Activated CD8-positive, alpha-beta T cell treated with anti-CD3 and anti-CD28 coated beads for 36 hours (primary cell): ENCODE measurements at regions not wholly inside any gene's neighbourhood (a gene's known extent, or its start where the extent isn't known, plus 50 kb on each side); places are given as distances from the start of the nearest gene placed in this dataset.

ENCODE experiments used
- ATAC-seq: fragments of 200-7000 bp; cut with Tn5 transposase; one replicate; pipeline ENCODE4 v1.10.0; 2021; ENCODE audit warnings: mild to moderate bottlenecking, moderate library complexity
- CTCF ChIA-PET: fragments of 350-600 bp; sonication (Branson Sonifier 250); formaldehyde crosslinking; loops from one replicate; lab custom pipeline; 2021; ENCODE audit warnings: antibody characterized with exemption; lab: Charles Lee
- POLR2A ChIA-PET: fragments of 350-600 bp; sonication (Branson Sonifier 250); formaldehyde crosslinking; loops from one replicate; lab custom pipeline; 2021; ENCODE audit warnings: antibody characterized with exemption; lab: Charles Lee
- DNase-seq: peaks from one replicate; pipeline ENCODE4 v3.0.0-alpha.2; 2020
- H3K27ac Mint-ChIP-seq: one replicate; pipeline ENCODE4 v1.8.0; 2021; ENCODE audit warnings: mild to moderate bottlenecking, mixed read lengths
- H3K27me3 Mint-ChIP-seq: one replicate; pipeline ENCODE4 v1.8.0; 2021; ENCODE audit warnings: mixed read lengths
- H3K36me3 Mint-ChIP-seq: one replicate; pipeline ENCODE4 v1.8.0; 2021; ENCODE audit warnings: low read depth, mixed read lengths
- H3K4me1 Mint-ChIP-seq: one replicate; pipeline ENCODE4 v1.8.0; 2021; ENCODE audit warnings: low read depth, mixed read lengths
- H3K4me3 Mint-ChIP-seq: one replicate; pipeline ENCODE4 v1.8.0; 2021; ENCODE audit warnings: mild to moderate bottlenecking, moderate library complexity, mixed read lengths
- H3K9me3 Mint-ChIP-seq: one replicate; pipeline ENCODE4 v1.8.0; 2021; ENCODE audit warnings: mixed read lengths
- intact Hi-C: fragments of 100-400 bp; cut with micrococcal nuclease; formaldehyde crosslinking; loops from one replicate; pipeline ENCODE4 v1.10.0; 2022
- TF ChIP-seq, protein P1 (sequence below): fragments of 200-600 bp; IDR thresholded peaks from one replicate; pipeline ENCODE4 v1.8.0; 2022; ENCODE audit warnings: antibody characterized with exemption, mild to moderate bottlenecking

- DNase-seq (no peak), ATAC-seq (no peak)
- H3K9me3 Mint-ChIP-seq, result no peaks in the 10 kb centered on the region
- intact Hi-C loops, result no loop called here
- H3K27me3 Mint-ChIP-seq, result no peaks in the 10 kb centered on the region
- H3K4me3 Mint-ChIP-seq, result no peak overlapping the region
- peaks cover 13% of the 10 kb centered on the region for H3K4me1 Mint-ChIP-seq
- H3K27ac Mint-ChIP-seq, result no peak overlapping the region
- H3K36me3 Mint-ChIP-seq, result no peaks in the 10 kb centered on the region
- TF ChIP-seq, protein P1, sequence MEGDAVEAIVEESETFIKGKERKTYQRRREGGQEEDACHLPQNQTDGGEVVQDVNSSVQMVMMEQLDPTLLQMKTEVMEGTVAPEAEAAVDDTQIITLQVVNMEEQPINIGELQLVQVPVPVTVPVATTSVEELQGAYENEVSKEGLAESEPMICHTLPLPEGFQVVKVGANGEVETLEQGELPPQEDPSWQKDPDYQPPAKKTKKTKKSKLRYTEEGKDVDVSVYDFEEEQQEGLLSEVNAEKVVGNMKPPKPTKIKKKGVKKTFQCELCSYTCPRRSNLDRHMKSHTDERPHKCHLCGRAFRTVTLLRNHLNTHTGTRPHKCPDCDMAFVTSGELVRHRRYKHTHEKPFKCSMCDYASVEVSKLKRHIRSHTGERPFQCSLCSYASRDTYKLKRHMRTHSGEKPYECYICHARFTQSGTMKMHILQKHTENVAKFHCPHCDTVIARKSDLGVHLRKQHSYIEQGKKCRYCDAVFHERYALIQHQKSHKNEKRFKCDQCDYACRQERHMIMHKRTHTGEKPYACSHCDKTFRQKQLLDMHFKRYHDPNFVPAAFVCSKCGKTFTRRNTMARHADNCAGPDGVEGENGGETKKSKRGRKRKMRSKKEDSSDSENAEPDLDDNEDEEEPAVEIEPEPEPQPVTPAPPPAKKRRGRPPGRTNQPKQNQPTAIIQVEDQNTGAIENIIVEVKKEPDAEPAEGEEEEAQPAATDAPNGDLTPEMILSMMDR, result no peak
- ChIA-PET POLR2A (interaction anchor here (1.7 kb wide), 1 partner anchor 9 kb away, joined by 4 read pairs; no protein-coding TSS in a partner anchor), CTCF (interaction anchor here (1.1 to 1.5 kb wide), 3 partner anchors 57 to 103 kb away, joined by 4 to 6 read pairs (median 5); no protein-coding TSS in a partner anchor)
Observed at GRCh38 chr12:107235600-107235999, 142.3 kb upstream of the CRY1 start.

DNA sequence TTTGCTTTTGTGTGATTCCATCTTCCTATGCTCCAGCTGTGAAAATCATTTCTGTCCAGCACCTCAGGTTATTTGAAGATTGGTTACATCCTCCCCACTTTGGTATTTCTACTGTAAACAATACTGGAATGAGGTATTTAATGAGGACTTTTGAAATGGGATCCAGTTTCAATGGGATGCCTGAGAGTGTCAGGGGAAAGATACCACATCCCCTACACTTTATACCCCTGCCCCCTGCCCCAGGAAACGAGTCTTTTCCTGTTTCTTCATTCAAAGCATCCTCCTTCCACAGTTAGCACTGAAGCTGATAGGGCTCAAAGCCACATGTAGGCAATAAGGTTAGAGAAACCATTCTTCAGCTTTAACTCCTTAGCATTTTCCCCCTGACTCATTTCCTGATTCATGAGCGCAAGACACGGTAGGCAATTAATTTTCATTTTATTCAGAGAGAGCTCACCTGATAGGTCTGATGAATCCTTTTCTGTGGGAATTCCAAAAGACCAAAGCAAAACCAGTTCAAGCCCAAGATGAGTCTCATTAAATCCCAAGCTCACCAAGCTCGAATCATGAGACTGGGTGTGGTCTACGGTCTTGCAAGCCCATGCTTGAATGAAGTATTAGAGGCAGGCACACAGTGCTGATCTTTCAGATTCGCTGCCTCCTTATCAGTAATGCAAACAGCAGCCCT is 143.6 kb upstream of the CRY1 start:
- CTCF ChIA-PET, result interaction anchor here (0.8 to 1.5 kb wide), 2 partner anchors 105 to 166 kb away, joined by 3 to 12 read pairs; no protein-coding TSS in a partner anchor
- POLR2A ChIA-PET, result interaction anchor here (0.6 kb wide), 1 partner anchor 147 kb away, joined by 3 read pairs; no protein-coding TSS in a partner anchor
- H3K9me3 Mint-ChIP-seq, result no peaks in the 10 kb centered on the region
- H3K36me3 Mint-ChIP-seq, result no peaks in the 10 kb centered on the region
- peak; percentile 27 for ATAC-seq
- H3K27me3 Mint-ChIP-seq, result no peaks in the 10 kb centered on the region
- no peak overlapping the region for H3K4me3 Mint-ChIP-seq
- H3K27ac Mint-ChIP-seq, result no peak overlapping the region
- DNase-seq, result no peak
- TF ChIP-seq, protein P1, result no peak
- intact Hi-C loops, result no loop called here
- H3K4me1 Mint-ChIP-seq, result peaks cover 13% of the 10 kb centered on the region

- POLR2A ChIA-PET, result interaction anchor here (1.2 kb wide), 1 partner anchor 30 kb away, joined by 4 read pairs; no protein-coding TSS in a partner anchor
- Mint-ChIP-seq H3K27ac (no peak overlapping the region), H3K4me3 (no peak overlapping the region), H3K36me3 (no peaks in the 10 kb centered on the region), H3K9me3 (no peaks in the 10 kb centered on the region), H3K27me3 (no peaks in the 10 kb centered on the region), H3K4me1 (peaks cover 13% of the 10 kb centered on the region)
- intact Hi-C loops, result no loop called here
- DNase-seq (no peak), ATAC-seq (no peak)
- TF ChIP-seq, protein P1, result no peak
- CTCF ChIA-PET, result no interaction called here
Observed at GRCh38 chr12:107238296-107238695, 144.9 kb upstream of the CRY1 start.

- H3K4me3 Mint-ChIP-seq, result no peak overlapping the region
- H3K36me3 Mint-ChIP-seq, result no peaks in the 10 kb centered on the region
- TF ChIP-seq, protein P1, result no peak
- peaks cover 12% of the 10 kb centered on the region for H3K4me1 Mint-ChIP-seq
- no peaks in the 10 kb centered on the region for H3K9me3 Mint-ChIP-seq
- intact Hi-C loops, result no loop called here
- ChIA-PET POLR2A (no interaction called here), CTCF (no interaction called here)
- no peaks in the 10 kb centered on the region for H3K27me3 Mint-ChIP-seq
- DNase-seq, result no peak
- H3K27ac Mint-ChIP-seq, result no peak overlapping the region
- ATAC-seq, result no peak
Observed at GRCh38 chr12:107241411-107241810, 148.1 kb upstream of the CRY1 start.

- no peaks in the 10 kb centered on the region for H3K27me3 Mint-ChIP-seq
- H3K36me3 Mint-ChIP-seq, result no peaks in the 10 kb centered on the region
- H3K27ac Mint-ChIP-seq, result no peak overlapping the region
- no peaks in the 10 kb centered on the region for H3K9me3 Mint-ChIP-seq
- no peak for ATAC-seq
- ChIA-PET POLR2A (no interaction called here), CTCF (no interaction called here)
- TF ChIP-seq, protein P1, result no peak
- no peak for DNase-seq
- intact Hi-C loops, result no loop called here
- H3K4me3 Mint-ChIP-seq, result no peak overlapping the region
- H3K4me1 Mint-ChIP-seq, result peaks cover 4% of the 10 kb centered on the region
Observed at GRCh38 chr12:107242189-107242588, 148.8 kb upstream of the CRY1 start.
